Fibroblast of pulmonary artery (primary cell): ENCODE measurements at regions not wholly inside any gene's neighbourhood (a gene's known extent, or its start where the extent isn't known, plus 50 kb on each side); places are given as distances from the start of the nearest gene placed in this dataset.
"Not testable (repeated sequence)": the region's sequence is repeated elsewhere in the genome, so short reads cannot be mapped to it uniquely, and the experiment has no call there.

Source experiments
- DNase-seq: peaks from one replicate; pipeline ENCODE4 v3.0.0-alpha.2; 2010; ENCODE audit warnings: low read depth
- H3K4me3 ChIP-seq: replicated peaks from 2 replicates; pipeline ENCODE4 v1.5.1; 2011; ENCODE audit warnings: low read depth, mild to moderate bottlenecking, control low read depth, low read length, moderate library complexity
- TF ChIP-seq, protein P1 (sequence below): IDR thresholded peaks from 2 replicates; pipeline ENCODE4 v1.5.1; 2011; ENCODE audit warnings: mild to moderate bottlenecking, control low read depth, low read length, inconsistent platforms; ENCODE audit errors: missing control alignments

DNA sequence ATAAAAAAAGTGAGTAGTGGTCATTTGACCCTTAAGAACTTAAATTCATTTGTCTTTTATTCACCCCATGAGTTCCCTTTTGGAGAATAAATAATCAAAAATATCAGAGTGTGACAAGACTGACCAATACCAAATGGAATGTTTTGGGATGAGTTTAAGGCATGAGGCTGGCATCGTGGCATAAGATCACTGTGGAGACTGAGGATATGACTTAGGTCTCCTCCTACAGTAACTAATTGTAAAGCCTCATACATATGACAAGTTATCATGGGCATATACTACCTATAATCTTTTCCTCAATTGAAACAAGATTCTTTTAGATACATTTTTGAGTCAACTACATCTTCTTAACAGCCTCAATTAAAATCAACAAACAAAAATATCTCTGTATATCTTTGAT lies 782.0 kb downstream of the SLITRK1 start:
- TF ChIP-seq, protein P1, sequence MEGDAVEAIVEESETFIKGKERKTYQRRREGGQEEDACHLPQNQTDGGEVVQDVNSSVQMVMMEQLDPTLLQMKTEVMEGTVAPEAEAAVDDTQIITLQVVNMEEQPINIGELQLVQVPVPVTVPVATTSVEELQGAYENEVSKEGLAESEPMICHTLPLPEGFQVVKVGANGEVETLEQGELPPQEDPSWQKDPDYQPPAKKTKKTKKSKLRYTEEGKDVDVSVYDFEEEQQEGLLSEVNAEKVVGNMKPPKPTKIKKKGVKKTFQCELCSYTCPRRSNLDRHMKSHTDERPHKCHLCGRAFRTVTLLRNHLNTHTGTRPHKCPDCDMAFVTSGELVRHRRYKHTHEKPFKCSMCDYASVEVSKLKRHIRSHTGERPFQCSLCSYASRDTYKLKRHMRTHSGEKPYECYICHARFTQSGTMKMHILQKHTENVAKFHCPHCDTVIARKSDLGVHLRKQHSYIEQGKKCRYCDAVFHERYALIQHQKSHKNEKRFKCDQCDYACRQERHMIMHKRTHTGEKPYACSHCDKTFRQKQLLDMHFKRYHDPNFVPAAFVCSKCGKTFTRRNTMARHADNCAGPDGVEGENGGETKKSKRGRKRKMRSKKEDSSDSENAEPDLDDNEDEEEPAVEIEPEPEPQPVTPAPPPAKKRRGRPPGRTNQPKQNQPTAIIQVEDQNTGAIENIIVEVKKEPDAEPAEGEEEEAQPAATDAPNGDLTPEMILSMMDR, result no peak
- H3K4me3 ChIP-seq, result no peak overlapping the region
- DNase-seq, result no peak

DNA sequence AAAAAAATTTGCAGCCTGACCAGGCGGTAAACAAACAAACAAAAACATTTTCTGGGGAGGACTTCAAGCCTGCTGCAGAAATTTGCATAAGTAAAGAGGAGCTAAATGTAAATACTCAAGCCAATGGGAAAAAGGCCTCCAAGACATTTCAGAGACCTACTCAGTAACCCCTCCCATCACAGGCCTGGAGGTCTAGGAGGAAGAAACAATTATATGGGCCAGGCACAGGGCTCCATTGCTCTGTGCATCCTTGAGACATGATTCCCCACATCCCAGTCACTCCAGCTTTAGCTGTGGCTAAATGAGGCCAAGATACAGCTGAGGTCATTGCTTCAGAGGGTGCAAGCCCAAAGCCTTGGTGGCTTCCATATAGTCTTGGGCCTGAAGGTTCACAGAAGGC lies 793.4 kb downstream of the SLITRK1 start:
- no peak overlapping the region for H3K4me3 ChIP-seq
- TF ChIP-seq, protein P1, result no peak
- DNase-seq, result no peak

DNA sequence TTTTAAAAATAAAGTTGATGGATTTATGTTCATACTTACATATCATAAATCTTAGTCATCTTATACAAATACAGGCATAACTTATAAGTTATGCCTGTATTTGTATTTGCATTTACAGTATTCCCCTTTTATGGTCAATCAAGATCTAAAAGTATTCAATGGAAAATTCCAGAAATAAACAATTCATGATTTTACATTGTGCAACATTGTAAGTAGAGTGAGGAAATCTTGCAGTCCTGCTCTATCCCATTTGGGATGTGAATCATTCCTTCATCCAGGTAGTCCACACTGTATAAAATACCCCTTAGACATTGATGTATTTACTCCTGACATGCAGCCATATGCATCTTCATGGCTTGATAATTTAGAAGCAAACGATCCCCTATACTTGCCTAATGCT lies 795.3 kb downstream of the SLITRK1 start:
- TF ChIP-seq, protein P1, result no peak
- no peak overlapping the region for H3K4me3 ChIP-seq
- DNase-seq, result peak; percentile 20

DNA sequence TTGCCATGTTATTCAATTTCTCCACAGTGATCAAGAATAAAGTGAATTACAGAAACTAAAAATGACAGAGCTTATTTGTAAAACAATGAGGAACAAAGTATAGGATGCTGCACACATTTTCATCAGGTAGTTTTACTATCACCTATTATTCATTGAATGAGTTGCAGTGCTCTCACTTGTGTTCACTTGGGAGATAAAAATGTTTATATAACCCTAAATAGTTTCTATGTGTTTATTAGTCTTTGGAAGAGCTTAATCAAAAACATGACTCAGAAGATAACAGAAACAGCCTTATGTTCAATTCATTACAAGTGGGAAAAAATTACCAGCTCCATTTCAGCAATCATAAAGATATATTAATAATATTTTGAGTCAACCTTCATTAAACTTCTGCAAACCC lies 796.2 kb downstream of the SLITRK1 start:
- DNase-seq, result no peak
- H3K4me3 ChIP-seq, result no peak overlapping the region
- TF ChIP-seq, protein P1, result no peak

DNA sequence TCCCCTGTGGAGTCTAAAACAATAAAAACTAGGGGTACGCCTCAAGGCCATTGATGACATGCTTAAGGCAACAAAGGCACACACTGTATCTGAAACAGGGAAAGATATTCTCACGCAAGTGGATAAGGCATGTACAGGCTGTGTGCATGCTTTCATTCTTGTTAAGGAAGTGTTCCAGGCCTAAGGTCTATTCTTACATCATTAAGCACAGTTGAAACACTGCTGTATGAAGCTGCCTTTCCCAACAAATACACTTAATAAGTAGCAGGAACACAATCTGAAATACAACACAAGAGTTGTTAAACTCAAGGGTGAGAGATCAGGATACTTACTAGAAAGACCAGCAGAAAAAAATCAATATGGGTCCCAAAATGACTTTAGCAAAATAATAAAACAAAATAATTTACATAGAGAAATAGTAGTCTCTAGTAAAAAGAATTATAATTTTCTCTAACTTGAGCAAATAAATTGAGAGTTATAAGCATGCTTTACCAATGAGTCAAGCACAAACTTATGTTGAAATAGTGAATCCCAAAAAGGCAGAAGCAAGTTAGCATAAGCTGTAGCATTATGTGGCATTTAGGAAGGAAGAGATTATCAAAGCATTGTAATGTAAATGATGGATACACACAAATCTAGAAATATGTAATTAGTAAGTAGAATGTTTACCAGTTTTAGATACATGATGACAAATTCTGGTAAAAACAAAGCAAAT lies 796.9 kb downstream of the SLITRK1 start:
- TF ChIP-seq, protein P1, result no peak
- DNase-seq, result peak; percentile 48
- no peak overlapping the region for H3K4me3 ChIP-seq

DNA sequence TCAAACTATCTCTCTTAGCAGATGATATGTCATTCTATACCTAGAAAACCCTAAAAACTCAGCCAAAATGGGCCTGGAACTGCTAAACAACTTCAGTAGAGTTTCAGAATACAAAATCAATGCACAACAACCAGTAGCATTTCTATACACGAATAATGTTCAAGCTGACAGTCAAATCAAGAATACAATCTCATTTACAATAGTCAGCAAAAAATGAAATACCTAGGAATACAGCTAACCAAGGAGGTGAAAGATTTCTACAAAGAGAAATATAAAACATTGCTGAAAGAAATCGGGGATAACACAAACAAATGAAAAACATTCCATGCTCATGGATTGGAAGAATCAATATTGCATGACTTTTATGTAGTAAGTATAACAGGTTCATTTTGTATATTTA lies 804.8 kb downstream of the SLITRK1 start:
- TF ChIP-seq, protein P1, result no peak
- H3K4me3 ChIP-seq, result no peak overlapping the region
- no peak for DNase-seq

DNA sequence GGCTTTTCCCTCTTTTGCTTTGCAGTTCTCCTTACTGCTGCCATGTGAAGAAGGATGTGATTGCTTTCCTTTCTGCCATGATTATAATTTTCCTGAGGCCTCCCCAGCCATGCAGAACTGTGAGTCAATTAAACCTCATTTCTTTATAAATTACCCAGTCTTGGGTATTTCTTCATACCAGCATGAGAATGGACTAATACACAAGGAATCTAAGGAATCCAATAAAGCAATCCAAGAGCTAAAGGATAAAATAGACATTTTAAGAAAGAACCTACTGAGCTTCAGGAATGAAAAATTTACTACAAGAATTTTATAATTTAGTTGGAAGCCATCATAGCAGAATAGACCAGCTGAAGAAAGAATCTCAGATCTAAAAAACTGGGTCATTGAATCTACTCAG lies 808.3 kb downstream of the SLITRK1 start:
- not testable (repeated sequence) for H3K4me3 ChIP-seq
- DNase-seq, result peak; percentile 47
